ENCODE measurements at regions not wholly inside any gene's neighbourhood (a gene's known extent, or its start where the extent isn't known, plus 50 kb on each side); places are given as distances from the start of the nearest gene placed in this dataset.

DNA sequence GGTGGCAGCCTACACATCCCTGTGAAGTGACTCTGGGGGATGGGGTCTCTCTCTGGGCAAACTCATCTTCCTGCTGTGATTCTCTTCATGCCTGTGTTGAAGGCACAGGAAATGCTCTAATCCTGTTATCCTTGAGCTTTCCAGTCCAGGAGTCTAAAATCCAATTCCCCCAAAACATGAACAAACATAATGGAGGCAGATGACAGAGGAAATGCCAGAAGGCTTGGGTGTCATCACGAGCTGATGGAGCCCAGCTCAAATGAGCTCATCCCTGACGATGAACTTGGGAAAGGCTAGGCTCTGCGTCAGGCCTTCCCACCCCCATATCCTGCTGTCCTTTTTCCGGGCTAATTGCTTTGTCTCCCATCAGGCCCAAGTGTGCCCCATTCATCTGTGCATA, 165.9 kb upstream of the PODXL start:
- TF ChIP-seq, protein P1, sequence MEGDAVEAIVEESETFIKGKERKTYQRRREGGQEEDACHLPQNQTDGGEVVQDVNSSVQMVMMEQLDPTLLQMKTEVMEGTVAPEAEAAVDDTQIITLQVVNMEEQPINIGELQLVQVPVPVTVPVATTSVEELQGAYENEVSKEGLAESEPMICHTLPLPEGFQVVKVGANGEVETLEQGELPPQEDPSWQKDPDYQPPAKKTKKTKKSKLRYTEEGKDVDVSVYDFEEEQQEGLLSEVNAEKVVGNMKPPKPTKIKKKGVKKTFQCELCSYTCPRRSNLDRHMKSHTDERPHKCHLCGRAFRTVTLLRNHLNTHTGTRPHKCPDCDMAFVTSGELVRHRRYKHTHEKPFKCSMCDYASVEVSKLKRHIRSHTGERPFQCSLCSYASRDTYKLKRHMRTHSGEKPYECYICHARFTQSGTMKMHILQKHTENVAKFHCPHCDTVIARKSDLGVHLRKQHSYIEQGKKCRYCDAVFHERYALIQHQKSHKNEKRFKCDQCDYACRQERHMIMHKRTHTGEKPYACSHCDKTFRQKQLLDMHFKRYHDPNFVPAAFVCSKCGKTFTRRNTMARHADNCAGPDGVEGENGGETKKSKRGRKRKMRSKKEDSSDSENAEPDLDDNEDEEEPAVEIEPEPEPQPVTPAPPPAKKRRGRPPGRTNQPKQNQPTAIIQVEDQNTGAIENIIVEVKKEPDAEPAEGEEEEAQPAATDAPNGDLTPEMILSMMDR (IDR thresholded peaks at IDR 0.05; ENCODE audit: low read depth, low read length) = no peak
- TF ChIP-seq EZH2phosphoT487 (IDR thresholded peaks at IDR 0.05; ENCODE audit: low read depth) = no peak

Data from OCI-LY3 (cell line).